HS-5 (cell line): ENCODE measurements at regions not wholly inside any gene's neighbourhood (a gene's known extent, or its start where the extent isn't known, plus 50 kb on each side); places are given as distances from the start of the nearest gene placed in this dataset.
"Not testable (repeated sequence)": the region's sequence is repeated elsewhere in the genome, so short reads cannot be mapped to it uniquely, and the experiment has no call there.

Experiments
- DNase-seq: peaks from one replicate; pipeline ENCODE4 v3.0.0-alpha.2; 2012; ENCODE audit warnings: low read depth

GRCh38 chr10:76815505-76815904, 822.1 kb downstream of the KCNMA1 start:
- not testable (repeated sequence) for DNase-seq

GRCh38 chr10:76811430-76811829, 826.2 kb downstream of the KCNMA1 start:
- DNase-seq, result no peak

- no peak for DNase-seq
Observed at GRCh38 chr10:76788452-76788811, 849.2 kb downstream of the KCNMA1 start.

GRCh38 chr10:76787746-76788451, 849.7 kb downstream of the KCNMA1 start:
- no peak for DNase-seq

GRCh38 chr10:76786504-76787072, 851.0 kb downstream of the KCNMA1 start:
- DNase-seq, result no peak

- no peak for DNase-seq
Observed at GRCh38 chr10:76784076-76784475, 853.5 kb downstream of the KCNMA1 start.

- no peak for DNase-seq
Observed at GRCh38 chr10:76779796-76780301, 857.8 kb downstream of the KCNMA1 start.

- DNase-seq, result no peak
Observed at GRCh38 chr10:76778914-76779795, 858.5 kb downstream of the KCNMA1 start.

GRCh38 chr10:76774987-76775603, 862.5 kb downstream of the KCNMA1 start:
- no peak for DNase-seq

GRCh38 chr10:76769582-76769981, 868.0 kb downstream of the KCNMA1 start:
- DNase-seq, result no peak

GRCh38 chr10:76769161-76769560, 868.4 kb downstream of the KCNMA1 start:
- DNase-seq, result no peak

- DNase-seq, result no peak
Observed at GRCh38 chr10:76766682-76767081, 870.9 kb downstream of the KCNMA1 start.

- DNase-seq, result not testable (repeated sequence)
Observed at GRCh38 chr10:76764921-76765320, 872.7 kb downstream of the KCNMA1 start.

- DNase-seq, result no peak
Observed at GRCh38 chr10:76764177-76764576, 873.4 kb downstream of the KCNMA1 start.

- no peak for DNase-seq
Observed at GRCh38 chr10:76763376-76763775, 874.2 kb downstream of the KCNMA1 start.

- DNase-seq, result no peak
Observed at GRCh38 chr10:76759681-76760080, 877.9 kb downstream of the KCNMA1 start.

- no peak for DNase-seq
Observed at GRCh38 chr10:76743169-76743568, 894.4 kb downstream of the KCNMA1 start.

- DNase-seq, result no peak
Observed at GRCh38 chr10:76740514-76740913, 897.1 kb downstream of the KCNMA1 start.

GRCh38 chr10:76738991-76739390, 898.6 kb downstream of the KCNMA1 start:
- no peak for DNase-seq

- DNase-seq, result no peak
Observed at GRCh38 chr10:76736815-76737618, 900.6 kb downstream of the KCNMA1 start.

GRCh38 chr10:76736392-76736791, 901.2 kb downstream of the KCNMA1 start:
- no peak for DNase-seq

- DNase-seq, result no peak
Observed at GRCh38 chr10:76735866-76736265, 901.7 kb downstream of the KCNMA1 start.
